Body of pancreas (tissue), 4 donors: ENCODE measurements at regions not wholly inside any gene's neighbourhood (a gene's known extent, or its start where the extent isn't known, plus 50 kb on each side); places are given as distances from the start of the nearest gene placed in this dataset.

Source experiments
- POLR2A ChIP-seq, 3 donors: fragments of 450-650 bp; IDR thresholded peaks; one replicate each; pipeline ENCODE4 v1.6.1; 2016; ENCODE audit warnings: antibody characterized with exemption in 3 of 3, mild to moderate bottlenecking in 2 of 3
- TF ChIP-seq, protein P1 (sequence below), 7 experiments: fragments of 450-650 bp in 4 of 7; fragments of 200-600 bp in 3 of 7; sonication (generic) in 3 of 7; IDR thresholded peaks; one replicate each; pipeline ENCODE4 v1.5.1; 2016 to 2019; ENCODE audit warnings: antibody characterized with exemption in 7 of 7

GRCh38 chr10:10849306-10849705 is 168.4 kb upstream of the CELF2 start:
- TF ChIP-seq, protein P1, sequence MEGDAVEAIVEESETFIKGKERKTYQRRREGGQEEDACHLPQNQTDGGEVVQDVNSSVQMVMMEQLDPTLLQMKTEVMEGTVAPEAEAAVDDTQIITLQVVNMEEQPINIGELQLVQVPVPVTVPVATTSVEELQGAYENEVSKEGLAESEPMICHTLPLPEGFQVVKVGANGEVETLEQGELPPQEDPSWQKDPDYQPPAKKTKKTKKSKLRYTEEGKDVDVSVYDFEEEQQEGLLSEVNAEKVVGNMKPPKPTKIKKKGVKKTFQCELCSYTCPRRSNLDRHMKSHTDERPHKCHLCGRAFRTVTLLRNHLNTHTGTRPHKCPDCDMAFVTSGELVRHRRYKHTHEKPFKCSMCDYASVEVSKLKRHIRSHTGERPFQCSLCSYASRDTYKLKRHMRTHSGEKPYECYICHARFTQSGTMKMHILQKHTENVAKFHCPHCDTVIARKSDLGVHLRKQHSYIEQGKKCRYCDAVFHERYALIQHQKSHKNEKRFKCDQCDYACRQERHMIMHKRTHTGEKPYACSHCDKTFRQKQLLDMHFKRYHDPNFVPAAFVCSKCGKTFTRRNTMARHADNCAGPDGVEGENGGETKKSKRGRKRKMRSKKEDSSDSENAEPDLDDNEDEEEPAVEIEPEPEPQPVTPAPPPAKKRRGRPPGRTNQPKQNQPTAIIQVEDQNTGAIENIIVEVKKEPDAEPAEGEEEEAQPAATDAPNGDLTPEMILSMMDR (IDR thresholded peaks at IDR 0.05): no peak
- no peak for TF ChIP-seq POLR2A (IDR thresholded peaks at IDR 0.05)
